ENCODE measurements at regions not wholly inside any gene's neighbourhood (a gene's known extent, or its start where the extent isn't known, plus 50 kb on each side); places are given as distances from the start of the nearest gene placed in this dataset.
"Not testable (repeated sequence)": the region's sequence is repeated elsewhere in the genome, so short reads cannot be mapped to it uniquely, and the experiment has no call there.

GRCh38 chr1:146323302-146323701, 94.5 kb upstream of the NOTCH2NLA start:
- TF ChIP-seq, protein P1, sequence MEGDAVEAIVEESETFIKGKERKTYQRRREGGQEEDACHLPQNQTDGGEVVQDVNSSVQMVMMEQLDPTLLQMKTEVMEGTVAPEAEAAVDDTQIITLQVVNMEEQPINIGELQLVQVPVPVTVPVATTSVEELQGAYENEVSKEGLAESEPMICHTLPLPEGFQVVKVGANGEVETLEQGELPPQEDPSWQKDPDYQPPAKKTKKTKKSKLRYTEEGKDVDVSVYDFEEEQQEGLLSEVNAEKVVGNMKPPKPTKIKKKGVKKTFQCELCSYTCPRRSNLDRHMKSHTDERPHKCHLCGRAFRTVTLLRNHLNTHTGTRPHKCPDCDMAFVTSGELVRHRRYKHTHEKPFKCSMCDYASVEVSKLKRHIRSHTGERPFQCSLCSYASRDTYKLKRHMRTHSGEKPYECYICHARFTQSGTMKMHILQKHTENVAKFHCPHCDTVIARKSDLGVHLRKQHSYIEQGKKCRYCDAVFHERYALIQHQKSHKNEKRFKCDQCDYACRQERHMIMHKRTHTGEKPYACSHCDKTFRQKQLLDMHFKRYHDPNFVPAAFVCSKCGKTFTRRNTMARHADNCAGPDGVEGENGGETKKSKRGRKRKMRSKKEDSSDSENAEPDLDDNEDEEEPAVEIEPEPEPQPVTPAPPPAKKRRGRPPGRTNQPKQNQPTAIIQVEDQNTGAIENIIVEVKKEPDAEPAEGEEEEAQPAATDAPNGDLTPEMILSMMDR (IDR thresholded peaks at IDR 0.05) = not testable (repeated sequence)
- not testable (repeated sequence) for TF ChIP-seq POLR2A (IDR thresholded peaks at IDR 0.05)
